ENCODE measurements at regions not wholly inside any gene's neighbourhood (a gene's known extent, or its start where the extent isn't known, plus 50 kb on each side); places are given as distances from the start of the nearest gene placed in this dataset.
"Not testable (repeated sequence)": the region's sequence is repeated elsewhere in the genome, so short reads cannot be mapped to it uniquely, and the experiment has no call there.

GRCh38 chr2:53407363-53408080 lies 360.1 kb upstream of the CHAC2 start:
- no peak for FAIRE-seq
- DNase-seq (ENCODE audit: extremely low spot score, insufficient read length, low read depth), result no peak

GRCh38 chr2:53403792-53404413 lies 363.7 kb upstream of the CHAC2 start:
- no peak for DNase-seq (ENCODE audit: extremely low spot score, insufficient read length, low read depth)
- FAIRE-seq, result no peak

- DNase-seq (ENCODE audit: extremely low spot score, insufficient read length, low read depth), result no peak
- no peak for FAIRE-seq
Measured at GRCh38 chr2:53397085-53397484, 370.5 kb upstream of the CHAC2 start.

- no peak for DNase-seq (ENCODE audit: extremely low spot score, insufficient read length, low read depth)
- FAIRE-seq, result no peak
Measured at GRCh38 chr2:53381271-53381670, 386.3 kb upstream of the CHAC2 start.

GRCh38 chr2:53379547-53379946 lies 388.1 kb upstream of the CHAC2 start:
- DNase-seq (ENCODE audit: extremely low spot score, insufficient read length, low read depth) (no peak), FAIRE-seq (no peak)

- FAIRE-seq (no peak), DNase-seq (ENCODE audit: extremely low spot score, insufficient read length, low read depth) (no peak)
Measured at GRCh38 chr2:53378791-53379190, 388.8 kb upstream of the CHAC2 start.

GRCh38 chr2:53373126-53373525 lies 394.5 kb upstream of the CHAC2 start:
- no peak for DNase-seq (ENCODE audit: extremely low spot score, insufficient read length, low read depth)
- no peak for FAIRE-seq

GRCh38 chr2:53366543-53366942 lies 401.1 kb upstream of the CHAC2 start:
- FAIRE-seq (no peak), DNase-seq (ENCODE audit: extremely low spot score, insufficient read length, low read depth) (no peak)

- no peak for DNase-seq (ENCODE audit: extremely low spot score, insufficient read length, low read depth)
- FAIRE-seq, result no peak
Measured at GRCh38 chr2:53362934-53363333, 404.7 kb upstream of the CHAC2 start.

- no peak for FAIRE-seq
- DNase-seq (ENCODE audit: extremely low spot score, insufficient read length, low read depth), result no peak
Measured at GRCh38 chr2:53356291-53356905, 411.2 kb upstream of the CHAC2 start.

- no peak for DNase-seq (ENCODE audit: extremely low spot score, insufficient read length, low read depth)
- FAIRE-seq, result no peak
Measured at GRCh38 chr2:53353135-53354114, 414.2 kb upstream of the CHAC2 start.

GRCh38 chr2:53347269-53347668 lies 420.3 kb upstream of the CHAC2 start:
- no peak for DNase-seq (ENCODE audit: extremely low spot score, insufficient read length, low read depth)

GRCh38 chr2:53342248-53342647 lies 425.4 kb upstream of the CHAC2 start:
- no peak for FAIRE-seq
- no peak for DNase-seq (ENCODE audit: extremely low spot score, insufficient read length, low read depth)

More at GRCh38 chr2:53347269-53347668, 420.3 kb upstream of the CHAC2 start:
- FAIRE-seq, result no peak

GRCh38 chr2:53334610-53335009 lies 433.0 kb upstream of the CHAC2 start:
- DNase-seq (ENCODE audit: extremely low spot score, insufficient read length, low read depth) (no peak), FAIRE-seq (no peak)

GRCh38 chr2:53331667-53332066 lies 435.9 kb upstream of the CHAC2 start:
- FAIRE-seq (no peak), DNase-seq (ENCODE audit: extremely low spot score, insufficient read length, low read depth) (no peak)

GRCh38 chr2:53317861-53318260 lies 449.7 kb upstream of the CHAC2 start:
- no peak for FAIRE-seq

GRCh38 chr2:53315149-53315548 lies 452.5 kb upstream of the CHAC2 start:
- DNase-seq (ENCODE audit: extremely low spot score, insufficient read length, low read depth) (no peak), FAIRE-seq (no peak)

More at GRCh38 chr2:53317861-53318260, 449.7 kb upstream of the CHAC2 start:
- DNase-seq (ENCODE audit: extremely low spot score, insufficient read length, low read depth), result no peak

GRCh38 chr2:53314718-53315117 lies 452.9 kb upstream of the CHAC2 start:
- no peak for DNase-seq (ENCODE audit: extremely low spot score, insufficient read length, low read depth)
- FAIRE-seq, result no peak

GRCh38 chr2:53313644-53314043 lies 454.0 kb upstream of the CHAC2 start:
- not testable (repeated sequence) for FAIRE-seq; DNase-seq (ENCODE audit: extremely low spot score, insufficient read length, low read depth)

- DNase-seq (ENCODE audit: extremely low spot score, insufficient read length, low read depth), result no peak
- no peak for FAIRE-seq
Measured at GRCh38 chr2:53312721-53313120, 454.9 kb upstream of the CHAC2 start.

Measured in GM18507 (cell line).